GM23338 (cell line): ENCODE measurements at regions not wholly inside any gene's neighbourhood (a gene's known extent, or its start where the extent isn't known, plus 50 kb on each side); places are given as distances from the start of the nearest gene placed in this dataset.

Source experiments
- CREB1 ChIP-seq: fragments of 250-450 bp; sonication (Bioruptor Pico); IDR thresholded peaks from 2 replicates; pipeline ENCODE4 v1.5.0; 2020; ENCODE audit warnings: low read depth, mild to moderate bottlenecking, moderate library complexity
- EZH2 ChIP-seq: fragments of 200-600 bp; sonication (generic); IDR thresholded peaks from one replicate; pipeline ENCODE4 v1.8.0; 2017; ENCODE audit warnings: antibody characterized with exemption, mild to moderate bottlenecking, low read depth; ENCODE audit not compliant: unreplicated experiment
- EZH2phosphoT487 ChIP-seq: fragments of 200-600 bp; sonication (generic); IDR thresholded peaks from one replicate; pipeline ENCODE4 v1.8.1; 2018; ENCODE audit warnings: antibody characterized with exemption; ENCODE audit not compliant: unreplicated experiment
- JUNB ChIP-seq: IDR thresholded peaks from one replicate; pipeline ENCODE4 v1.6.1; 2016; ENCODE audit warnings: antibody characterized with exemption; ENCODE audit not compliant: unreplicated experiment
- NANOG ChIP-seq: IDR thresholded peaks from 2 replicates; pipeline ENCODE4 v1.6.1; 2016; ENCODE audit warnings: antibody characterized with exemption, borderline replicate concordance
- POLR2AphosphoS5 ChIP-seq: IDR thresholded peaks from 2 replicates; pipeline ENCODE4 v1.6.1; 2016; ENCODE audit warnings: antibody characterized with exemption, low read depth
- STAT1 ChIP-seq: IDR thresholded peaks from one replicate; pipeline ENCODE4 v1.6.1; 2016; ENCODE audit warnings: antibody characterized with exemption; ENCODE audit not compliant: unreplicated experiment
- ZNF114 ChIP-seq: fragments of 250-450 bp; sonication (Bioruptor Pico); IDR thresholded peaks from 2 replicates; pipeline ENCODE4 v1.5.0; 2020; ENCODE audit warnings: mild to moderate bottlenecking, moderate library complexity
- ZNF331 ChIP-seq: fragments of 250-450 bp; sonication (Bioruptor Pico); IDR thresholded peaks from 2 replicates; pipeline ENCODE4 v1.5.0; 2020; ENCODE audit warnings: low read depth, mild to moderate bottlenecking, moderate library complexity
- TF ChIP-seq, protein P1 (sequence below), 2 experiments: fragments of 200-600 bp in 1 of 2; sonication (generic) in 1 of 2; conservative IDR thresholded peaks; 2 replicates each; pipeline versions ENCODE4 v1.5.1 to v1.6.1; 2016 to 2017; ENCODE audit warnings: antibody characterized with exemption in 2 of 2, low read depth in 2 of 2, mild to moderate bottlenecking in 2 of 2, moderate library complexity in 1 of 2
- TF ChIP-seq, protein P2 (sequence below): IDR thresholded peaks from 2 replicates; pipeline ENCODE4 v1.6.1; 2016; ENCODE audit warnings: antibody characterized with exemption
- TF ChIP-seq, protein P3 (sequence below): IDR thresholded peaks from one replicate; pipeline ENCODE4 v1.6.1; 2018; ENCODE audit warnings: antibody characterized with exemption; ENCODE audit not compliant: unreplicated experiment

DNA sequence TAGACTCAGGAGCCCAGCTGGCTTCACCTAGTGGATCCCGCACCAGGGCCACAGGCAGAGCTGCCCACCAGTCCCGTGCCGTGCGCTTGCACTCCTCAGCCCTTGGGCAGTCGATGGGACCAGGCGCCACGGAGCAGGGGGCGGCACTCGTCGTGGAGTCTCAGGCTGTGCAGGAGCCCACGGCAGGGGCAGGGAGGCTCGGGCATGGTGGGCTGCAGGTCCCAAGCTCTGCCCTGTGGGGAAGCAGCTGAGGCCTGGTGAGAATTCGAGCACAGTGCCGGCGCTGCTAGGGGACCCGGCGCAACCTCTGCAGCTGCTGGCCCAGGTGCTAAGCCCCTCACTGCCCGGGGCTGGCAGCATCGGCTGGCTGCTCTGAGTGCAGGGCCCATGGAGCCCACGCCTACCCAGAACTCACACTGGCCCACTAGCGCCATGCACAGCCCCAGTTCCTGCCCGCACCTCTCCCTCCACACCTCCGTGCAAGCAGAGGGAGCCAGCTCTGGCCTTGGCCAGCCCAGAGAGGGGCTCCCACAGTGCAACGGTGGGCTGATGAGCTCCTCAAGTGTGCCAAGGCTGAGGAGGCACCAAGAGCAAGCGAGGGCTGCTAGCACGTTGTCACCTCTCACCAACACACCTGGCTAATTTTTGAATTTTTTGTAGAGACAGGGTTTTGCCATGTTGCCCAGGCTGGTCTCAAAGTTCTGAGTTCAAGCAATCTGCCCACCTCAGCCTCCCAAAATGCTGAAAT lies 116.1 kb downstream of the SPTSSA start:
- TF ChIP-seq EZH2: no peak
- TF ChIP-seq, protein P1, sequence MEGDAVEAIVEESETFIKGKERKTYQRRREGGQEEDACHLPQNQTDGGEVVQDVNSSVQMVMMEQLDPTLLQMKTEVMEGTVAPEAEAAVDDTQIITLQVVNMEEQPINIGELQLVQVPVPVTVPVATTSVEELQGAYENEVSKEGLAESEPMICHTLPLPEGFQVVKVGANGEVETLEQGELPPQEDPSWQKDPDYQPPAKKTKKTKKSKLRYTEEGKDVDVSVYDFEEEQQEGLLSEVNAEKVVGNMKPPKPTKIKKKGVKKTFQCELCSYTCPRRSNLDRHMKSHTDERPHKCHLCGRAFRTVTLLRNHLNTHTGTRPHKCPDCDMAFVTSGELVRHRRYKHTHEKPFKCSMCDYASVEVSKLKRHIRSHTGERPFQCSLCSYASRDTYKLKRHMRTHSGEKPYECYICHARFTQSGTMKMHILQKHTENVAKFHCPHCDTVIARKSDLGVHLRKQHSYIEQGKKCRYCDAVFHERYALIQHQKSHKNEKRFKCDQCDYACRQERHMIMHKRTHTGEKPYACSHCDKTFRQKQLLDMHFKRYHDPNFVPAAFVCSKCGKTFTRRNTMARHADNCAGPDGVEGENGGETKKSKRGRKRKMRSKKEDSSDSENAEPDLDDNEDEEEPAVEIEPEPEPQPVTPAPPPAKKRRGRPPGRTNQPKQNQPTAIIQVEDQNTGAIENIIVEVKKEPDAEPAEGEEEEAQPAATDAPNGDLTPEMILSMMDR (conservative IDR thresholded peaks at IDR 0.05; ENCODE audit: low read depth in 2 of 2): no peak
- TF ChIP-seq, protein P2, sequence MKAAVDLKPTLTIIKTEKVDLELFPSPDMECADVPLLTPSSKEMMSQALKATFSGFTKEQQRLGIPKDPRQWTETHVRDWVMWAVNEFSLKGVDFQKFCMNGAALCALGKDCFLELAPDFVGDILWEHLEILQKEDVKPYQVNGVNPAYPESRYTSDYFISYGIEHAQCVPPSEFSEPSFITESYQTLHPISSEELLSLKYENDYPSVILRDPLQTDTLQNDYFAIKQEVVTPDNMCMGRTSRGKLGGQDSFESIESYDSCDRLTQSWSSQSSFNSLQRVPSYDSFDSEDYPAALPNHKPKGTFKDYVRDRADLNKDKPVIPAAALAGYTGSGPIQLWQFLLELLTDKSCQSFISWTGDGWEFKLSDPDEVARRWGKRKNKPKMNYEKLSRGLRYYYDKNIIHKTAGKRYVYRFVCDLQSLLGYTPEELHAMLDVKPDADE: no peak
- TF ChIP-seq EZH2phosphoT487: no peak
- no peak for TF ChIP-seq CREB1 (CRISPR knock-in tag)
- no peak for TF ChIP-seq NANOG
- no peak for TF ChIP-seq POLR2AphosphoS5
- TF ChIP-seq ZNF114 (CRISPR knock-in tag): no peak
- TF ChIP-seq, protein P3, sequence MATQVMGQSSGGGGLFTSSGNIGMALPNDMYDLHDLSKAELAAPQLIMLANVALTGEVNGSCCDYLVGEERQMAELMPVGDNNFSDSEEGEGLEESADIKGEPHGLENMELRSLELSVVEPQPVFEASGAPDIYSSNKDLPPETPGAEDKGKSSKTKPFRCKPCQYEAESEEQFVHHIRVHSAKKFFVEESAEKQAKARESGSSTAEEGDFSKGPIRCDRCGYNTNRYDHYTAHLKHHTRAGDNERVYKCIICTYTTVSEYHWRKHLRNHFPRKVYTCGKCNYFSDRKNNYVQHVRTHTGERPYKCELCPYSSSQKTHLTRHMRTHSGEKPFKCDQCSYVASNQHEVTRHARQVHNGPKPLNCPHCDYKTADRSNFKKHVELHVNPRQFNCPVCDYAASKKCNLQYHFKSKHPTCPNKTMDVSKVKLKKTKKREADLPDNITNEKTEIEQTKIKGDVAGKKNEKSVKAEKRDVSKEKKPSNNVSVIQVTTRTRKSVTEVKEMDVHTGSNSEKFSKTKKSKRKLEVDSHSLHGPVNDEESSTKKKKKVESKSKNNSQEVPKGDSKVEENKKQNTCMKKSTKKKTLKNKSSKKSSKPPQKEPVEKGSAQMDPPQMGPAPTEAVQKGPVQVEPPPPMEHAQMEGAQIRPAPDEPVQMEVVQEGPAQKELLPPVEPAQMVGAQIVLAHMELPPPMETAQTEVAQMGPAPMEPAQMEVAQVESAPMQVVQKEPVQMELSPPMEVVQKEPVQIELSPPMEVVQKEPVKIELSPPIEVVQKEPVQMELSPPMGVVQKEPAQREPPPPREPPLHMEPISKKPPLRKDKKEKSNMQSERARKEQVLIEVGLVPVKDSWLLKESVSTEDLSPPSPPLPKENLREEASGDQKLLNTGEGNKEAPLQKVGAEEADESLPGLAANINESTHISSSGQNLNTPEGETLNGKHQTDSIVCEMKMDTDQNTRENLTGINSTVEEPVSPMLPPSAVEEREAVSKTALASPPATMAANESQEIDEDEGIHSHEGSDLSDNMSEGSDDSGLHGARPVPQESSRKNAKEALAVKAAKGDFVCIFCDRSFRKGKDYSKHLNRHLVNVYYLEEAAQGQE: no peak
- no peak for TF ChIP-seq JUNB
- no peak for TF ChIP-seq STAT1
- TF ChIP-seq ZNF331: no peak
